SHP77 treated with DMSO at 0.1 percent for 48 hours (cell line): ENCODE measurements at regions not wholly inside any gene's neighbourhood (a gene's known extent, or its start where the extent isn't known, plus 50 kb on each side); places are given as distances from the start of the nearest gene placed in this dataset.
"Not testable (repeated sequence)": the region's sequence is repeated elsewhere in the genome, so short reads cannot be mapped to it uniquely, and the experiment has no call there.

Experiments
- DNase-seq: peaks from one replicate; lab custom pipeline; 2025; lab: John Stamatoyannopoulos, UW

DNA sequence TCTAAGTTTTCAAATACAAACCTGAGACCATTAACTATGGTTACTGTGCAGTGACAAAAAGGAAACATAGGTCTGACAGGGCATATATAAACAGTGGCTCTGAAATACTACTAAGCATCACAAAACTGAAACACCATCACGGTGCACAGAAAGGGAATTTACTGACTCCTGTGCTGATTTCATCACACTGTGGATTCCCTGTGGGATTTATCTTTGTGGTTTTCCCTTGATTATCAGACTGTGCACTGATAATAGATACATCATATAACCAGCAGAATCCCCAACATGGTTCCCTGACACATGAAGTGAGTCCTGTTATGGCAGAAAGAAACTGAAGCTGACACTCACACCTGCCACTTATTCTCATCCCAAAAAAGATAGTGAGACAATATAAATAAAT is 676.3 kb upstream of the KCND2 start:
- DNase-seq: no peak

DNA sequence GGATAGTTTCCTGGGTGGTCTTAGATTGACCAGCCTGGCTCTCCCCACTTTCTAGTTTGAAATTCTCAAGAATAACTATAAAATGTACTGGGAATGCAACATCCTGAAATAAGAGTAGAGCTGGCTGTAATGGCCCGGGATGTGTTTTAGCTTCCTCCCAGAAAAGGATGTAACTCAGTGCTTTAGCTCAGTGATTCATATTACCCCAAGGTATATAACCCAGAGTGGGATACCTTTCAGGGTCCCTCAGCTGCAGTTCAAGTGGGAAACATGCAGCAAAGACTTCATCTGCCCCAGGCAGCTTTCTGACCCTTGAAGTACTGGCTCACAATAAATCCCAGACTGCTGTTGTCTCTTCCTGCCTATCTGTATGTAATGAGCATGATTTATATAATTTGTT is 666.7 kb upstream of the KCND2 start:
- no peak for DNase-seq

DNA sequence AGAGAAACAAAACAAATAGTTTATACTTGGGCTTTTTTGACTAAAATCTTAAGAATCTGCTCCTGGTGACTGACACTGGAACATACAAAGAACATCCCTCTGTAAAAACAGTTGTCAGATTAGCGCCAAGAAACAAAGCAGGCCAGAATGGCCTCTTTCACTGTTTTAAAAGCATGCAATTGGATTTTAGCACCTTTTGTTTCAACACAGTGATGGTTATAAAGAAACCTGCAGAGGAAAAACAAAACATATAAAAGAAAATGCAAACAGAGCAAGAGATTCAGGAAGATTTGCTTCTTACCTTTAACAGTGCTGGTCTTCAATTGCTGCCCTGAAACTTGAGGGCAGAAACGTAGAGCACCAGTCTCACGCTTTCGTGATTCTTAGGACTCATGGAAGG is 652.2 kb upstream of the KCND2 start:
- DNase-seq: no peak

DNA sequence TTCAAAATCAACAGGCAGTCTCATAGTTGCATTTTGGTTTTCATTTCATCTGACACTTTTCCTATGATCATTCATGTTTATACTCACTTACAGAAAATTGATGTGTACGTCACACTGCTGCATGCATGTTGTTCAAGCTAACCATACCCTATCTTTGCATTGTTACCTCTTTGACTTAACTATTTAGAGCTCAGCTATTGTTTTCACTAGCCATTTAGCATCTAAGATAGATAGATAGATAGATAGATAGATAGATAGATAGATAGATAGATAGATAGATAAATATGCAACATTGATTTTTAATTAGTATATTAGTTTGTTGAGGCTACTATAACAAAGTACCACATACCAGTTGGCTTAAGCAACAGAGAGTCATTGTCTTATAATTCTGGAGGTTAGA is 649.5 kb upstream of the KCND2 start:
- DNase-seq: no peak

DNA sequence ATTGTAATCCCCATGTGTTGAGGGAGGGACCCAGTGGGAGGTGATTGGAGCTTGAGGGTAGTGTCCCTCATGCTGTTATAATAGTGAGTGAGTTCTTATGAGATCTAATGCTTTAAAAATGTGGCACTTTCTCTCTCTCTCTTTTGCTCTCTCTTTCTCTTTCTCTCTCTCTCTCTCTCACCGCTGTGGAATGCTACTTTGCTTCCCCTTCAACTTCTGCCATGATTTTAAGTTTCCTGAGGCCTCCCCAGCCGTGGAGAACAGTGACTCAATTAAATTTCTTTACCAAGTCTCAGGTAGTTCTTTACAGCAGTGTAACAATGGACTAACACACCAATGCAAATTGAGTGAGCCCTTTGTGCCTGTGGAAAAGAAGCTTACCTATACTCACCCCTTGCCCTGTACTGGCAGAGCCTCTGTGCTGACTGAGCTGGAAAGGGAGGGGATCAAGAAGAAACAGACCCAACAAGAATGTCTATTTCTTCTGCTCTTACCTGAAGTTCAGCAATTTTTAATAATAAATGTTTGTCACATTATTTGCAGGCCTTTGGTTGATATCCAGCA is 642.5 kb upstream of the KCND2 start:
- no peak for DNase-seq

DNA sequence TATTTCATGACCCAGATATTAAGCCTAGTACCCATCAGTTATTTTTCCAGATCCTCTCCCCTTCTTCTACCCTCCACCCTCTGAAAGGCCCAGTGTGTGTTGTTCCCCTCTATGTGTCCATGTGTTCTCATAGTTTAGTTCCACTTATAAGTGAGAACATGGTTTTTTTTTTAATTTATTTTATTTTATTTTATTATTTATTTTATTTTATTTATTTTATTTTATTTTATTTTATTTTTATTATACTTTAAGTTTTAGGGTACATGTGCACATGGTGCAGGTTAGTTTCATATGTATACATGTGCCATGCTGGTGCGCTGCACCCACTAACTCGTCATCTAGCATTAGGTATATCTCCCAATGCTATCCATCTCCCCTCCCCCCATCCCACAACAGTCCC is 639.2 kb upstream of the KCND2 start:
- not testable (repeated sequence) for DNase-seq

DNA sequence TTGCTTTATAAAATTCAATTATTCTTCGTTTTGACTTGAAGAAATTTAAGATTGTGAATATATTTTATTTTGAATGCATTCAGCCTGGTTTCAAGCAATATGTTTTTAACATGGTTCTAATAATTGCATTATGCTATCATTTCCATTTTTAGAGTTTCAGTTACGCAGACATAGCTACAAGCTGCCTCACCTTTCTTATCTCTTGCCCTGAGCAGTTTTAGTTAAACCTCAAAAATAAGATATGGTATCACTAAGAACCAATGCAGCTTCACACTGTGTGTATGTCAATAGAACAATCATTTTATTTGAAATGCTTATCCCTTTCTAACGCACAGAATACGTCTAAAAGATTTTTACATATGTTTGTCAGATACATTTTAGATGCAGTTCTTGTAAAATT is 632.6 kb upstream of the KCND2 start:
- no peak for DNase-seq

DNA sequence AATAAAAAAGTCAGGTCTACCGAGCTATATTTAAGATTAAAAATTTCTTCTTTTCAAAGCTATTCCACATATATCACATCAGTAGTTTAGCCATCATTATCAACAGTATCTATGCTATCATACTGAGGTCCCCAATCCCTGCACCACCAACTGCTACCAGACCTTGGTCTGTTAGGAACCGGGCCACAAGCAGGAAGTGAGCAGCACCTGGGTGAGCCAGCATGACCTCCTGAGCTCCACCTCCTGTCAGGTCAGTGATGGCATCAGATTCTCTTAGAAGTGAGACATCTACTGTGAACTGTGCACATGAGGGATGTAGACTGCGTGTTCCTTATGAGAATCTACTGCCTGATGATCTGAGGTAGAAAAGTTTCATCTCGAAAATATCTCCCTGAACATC is 632.1 kb upstream of the KCND2 start:
- no peak for DNase-seq

DNA sequence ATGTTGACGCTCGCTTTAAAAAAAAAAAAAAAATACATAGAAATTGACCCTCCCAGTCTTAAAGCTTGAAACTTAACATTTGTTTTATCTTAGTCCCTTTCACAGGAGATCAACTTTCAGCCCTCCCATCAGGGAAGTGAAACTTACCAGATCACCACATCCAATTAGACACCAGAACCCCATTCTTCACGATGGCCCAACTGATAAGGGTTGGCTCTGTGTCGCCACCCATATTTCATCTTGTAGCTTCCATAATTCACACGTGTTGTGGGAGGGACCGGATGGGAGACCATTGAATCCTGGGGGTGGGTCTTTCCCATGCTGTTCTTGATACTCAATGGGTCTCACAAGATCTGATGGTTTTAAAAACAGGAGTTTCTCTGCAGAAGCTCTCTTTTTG is 629.4 kb upstream of the KCND2 start:
- no peak for DNase-seq

DNA sequence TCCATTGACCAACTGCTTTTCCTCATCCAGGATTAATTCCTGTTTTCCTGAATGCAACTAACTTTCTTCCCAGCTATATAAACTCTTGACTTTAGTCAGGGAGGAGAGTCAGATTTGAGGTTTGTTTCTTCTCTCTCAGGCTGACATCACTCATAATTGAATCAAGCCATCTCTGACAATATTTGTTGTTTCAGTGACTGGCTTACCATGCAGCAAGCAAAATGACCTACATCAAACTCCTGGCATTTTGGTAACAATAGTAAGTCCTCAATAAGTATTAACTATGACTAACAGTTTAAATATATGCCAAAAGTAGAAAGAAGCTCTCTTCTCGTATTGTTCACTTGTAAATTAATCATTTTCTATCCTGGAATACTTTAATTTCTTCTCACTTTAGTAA is 625.7 kb upstream of the KCND2 start:
- DNase-seq: no peak

DNA sequence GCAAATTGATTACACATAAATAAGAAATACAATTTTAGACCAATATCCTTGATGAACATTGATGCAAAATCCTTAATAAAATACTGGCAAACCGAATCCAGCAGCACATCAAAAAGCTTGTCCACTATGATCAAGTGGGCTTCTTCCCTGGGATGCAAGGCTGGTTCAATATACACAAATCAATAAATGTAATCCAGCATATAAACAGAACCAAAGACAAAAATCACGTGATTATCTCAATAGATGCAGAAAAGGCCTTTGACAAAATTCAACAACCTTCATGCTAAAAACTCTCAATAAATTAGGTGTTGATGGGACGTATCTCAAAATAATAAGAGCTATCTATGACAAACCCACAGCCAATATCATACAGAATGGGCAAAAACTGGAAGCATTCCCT is 624.2 kb upstream of the KCND2 start:
- DNase-seq: not testable (repeated sequence)

DNA sequence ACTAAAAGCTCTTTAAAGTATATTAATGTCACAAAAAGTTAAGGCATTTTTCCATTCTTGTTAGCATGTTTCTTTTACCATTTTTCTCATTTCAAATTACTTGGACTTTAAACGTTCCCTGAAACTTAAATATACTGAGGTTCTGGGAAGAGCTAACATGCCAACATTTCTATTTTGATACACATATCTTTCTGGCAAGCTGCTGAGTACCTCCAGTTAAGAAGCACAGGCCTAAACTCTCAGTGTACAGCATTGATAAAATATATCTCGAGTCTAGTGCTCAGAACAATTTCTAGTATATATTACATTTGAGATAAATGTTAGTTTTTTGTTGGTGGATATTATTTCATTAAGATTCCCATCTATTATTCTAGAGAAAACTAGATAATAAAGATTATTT is 612.9 kb upstream of the KCND2 start:
- DNase-seq: no peak

DNA sequence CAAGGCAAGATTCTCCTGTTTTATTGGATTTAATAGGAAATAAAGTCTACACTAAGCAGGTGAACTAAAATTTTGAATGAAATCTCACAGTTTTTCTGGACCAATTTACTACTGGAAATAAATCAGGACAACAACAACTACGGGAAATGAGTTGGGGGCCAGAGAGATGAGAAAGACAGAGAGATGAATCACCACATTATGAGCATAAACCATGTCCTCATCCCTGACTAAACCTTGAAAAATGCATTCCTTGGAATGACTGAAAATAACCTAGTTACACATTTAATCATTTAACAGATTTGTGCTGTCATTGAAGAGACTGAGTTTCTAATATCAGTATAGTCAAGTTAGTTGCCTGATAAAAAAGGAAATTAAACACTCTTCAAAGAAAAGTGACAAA is 608.4 kb upstream of the KCND2 start:
- DNase-seq: no peak

DNA sequence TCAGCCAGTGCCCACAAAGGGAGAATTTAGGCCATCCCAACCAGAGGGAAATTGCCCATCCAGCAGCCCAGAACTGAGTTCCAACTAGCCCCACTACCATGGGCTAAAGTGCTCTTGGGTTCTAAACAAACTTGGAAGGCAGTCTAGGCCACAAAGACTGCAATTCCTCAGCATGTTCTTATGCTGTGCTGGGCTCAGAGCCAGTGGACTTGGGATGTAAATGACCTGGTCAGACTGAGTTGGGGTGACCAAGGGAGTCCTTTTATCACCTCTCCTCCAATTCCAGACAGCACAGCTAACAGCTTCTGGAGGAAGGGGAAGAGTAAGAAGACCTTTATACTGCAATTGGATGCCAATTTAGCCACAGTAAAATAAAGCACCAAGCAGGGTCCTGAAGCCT is 607.2 kb upstream of the KCND2 start:
- DNase-seq: no peak

DNA sequence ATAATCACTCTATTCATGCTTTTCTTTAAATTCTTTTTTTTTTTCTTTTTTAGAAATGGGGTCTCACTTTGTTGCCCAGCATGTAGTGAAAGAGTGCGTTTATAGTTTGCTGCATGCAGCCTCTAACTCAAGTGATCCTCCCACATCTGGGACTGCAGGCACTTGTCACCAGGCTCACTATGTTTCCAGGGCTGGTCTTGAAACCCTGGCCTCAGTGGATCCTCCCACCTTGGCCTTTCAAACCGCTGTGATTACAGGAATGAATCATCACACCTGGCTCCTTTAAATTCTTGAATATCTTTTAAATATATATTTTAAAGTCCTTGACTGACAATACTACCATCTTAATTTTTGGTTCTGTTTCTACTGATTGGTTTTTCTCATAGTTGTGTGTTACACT is 591.6 kb upstream of the KCND2 start:
- no peak for DNase-seq

DNA sequence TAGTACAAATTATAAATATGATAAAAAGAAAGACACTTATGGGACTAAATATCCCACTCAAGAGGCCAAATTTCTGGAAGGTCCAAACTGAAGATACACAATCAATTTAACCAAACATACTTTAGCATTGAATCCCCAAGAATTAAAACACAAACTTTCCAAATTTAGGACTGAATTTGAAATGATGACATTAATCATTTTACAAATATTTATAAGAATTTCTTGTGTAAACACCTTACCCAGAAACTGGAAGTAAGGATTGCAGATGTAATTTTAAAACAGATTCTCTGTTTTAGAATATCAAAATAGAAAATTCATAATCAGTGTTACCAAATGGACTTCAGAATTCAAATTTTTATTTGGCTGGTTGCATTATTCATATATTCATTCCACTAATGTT is 588.2 kb upstream of the KCND2 start:
- no peak for DNase-seq

DNA sequence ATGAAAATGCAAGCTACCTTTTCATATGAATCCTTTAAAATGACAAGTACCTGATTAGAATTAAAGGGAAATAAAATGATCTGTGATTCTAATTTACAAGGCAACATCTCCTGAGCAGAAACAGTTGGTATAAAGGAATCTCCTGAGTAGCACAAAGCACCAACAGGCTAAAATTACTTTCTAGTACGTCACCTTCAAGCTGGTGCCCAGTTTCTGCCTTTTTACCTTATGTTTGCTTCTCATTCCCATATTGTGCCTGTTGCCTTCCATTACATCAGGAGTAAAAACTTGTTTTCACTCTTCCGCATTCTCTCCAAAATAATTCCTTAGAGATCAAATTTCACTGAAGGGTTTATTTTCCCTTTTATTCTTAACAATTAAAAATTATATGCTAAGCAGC is 587.1 kb upstream of the KCND2 start:
- DNase-seq: no peak

DNA sequence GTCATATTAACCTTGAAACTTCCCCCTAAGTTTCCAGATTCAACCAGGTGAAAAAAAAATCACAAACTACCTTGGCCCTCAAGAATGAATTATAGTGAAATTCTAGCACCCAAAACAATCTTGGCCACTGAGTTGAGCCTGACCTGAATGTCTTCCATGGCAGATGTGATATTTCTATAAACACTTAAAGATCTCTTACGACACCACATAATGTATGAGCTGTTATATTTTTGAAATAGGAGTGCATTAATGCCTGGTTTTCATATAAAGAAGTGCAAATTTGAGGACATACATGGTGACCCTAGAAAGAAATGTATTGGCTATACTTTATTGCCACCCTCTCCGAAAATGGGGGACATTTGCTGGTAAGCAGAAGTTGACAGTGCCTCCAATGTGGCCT is 584.1 kb upstream of the KCND2 start:
- DNase-seq: no peak

DNA sequence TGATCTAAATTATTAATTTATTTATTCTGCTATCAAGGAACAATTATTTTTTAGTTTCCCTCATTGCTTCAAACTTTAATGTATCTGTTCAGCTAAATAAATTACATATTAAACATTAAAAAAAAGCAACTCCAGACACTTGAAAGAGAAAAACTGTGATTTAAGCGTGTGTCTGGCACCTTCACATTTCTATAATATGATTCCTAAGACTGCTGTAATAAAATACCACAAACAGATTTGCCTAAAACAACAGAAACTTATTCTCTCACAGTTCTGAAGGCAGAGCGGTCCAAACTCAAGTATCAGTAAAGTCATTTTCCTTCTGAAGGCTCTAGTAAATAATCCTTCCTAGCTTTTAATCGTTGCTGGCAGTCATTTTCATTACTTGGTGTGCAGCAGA is 580.4 kb upstream of the KCND2 start:
- DNase-seq: no peak

DNA sequence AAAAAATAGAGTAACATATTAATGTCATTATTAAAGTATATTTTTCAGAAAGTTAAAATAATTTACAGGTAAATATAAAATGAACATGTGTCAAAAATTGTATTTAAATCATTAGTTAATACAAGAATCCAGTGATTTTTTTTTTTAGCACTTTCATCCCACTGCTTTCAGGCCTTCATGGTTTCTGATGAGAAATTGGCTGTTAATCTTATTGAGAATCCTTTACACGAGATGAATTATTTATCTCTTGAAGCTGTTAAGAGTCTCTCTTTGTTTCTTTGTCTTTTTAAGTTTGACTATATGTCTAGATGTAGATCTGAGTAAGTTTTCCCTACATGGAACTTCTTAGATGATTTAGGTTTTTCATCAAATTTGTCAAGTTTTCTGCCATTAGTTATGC is 578.5 kb upstream of the KCND2 start:
- DNase-seq: no peak

DNA sequence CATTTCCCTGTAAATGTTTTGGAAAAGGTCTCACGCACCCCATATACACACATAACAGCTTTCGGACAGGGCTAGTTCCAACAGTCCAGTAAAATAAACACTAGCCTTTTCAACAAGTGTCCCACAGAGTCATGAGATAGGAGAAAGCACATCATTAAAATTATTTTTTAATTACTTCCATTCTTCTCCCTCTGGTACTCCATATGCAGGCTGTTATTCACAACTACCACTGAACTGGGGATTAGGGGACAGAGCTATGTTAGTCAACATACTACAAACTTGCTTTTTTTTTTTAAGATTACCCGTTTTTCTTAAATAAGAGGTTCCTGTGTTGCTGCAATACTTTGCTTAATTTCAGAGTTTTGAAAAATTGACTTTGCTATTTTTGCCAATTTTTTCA is 576.6 kb upstream of the KCND2 start:
- DNase-seq: no peak

DNA sequence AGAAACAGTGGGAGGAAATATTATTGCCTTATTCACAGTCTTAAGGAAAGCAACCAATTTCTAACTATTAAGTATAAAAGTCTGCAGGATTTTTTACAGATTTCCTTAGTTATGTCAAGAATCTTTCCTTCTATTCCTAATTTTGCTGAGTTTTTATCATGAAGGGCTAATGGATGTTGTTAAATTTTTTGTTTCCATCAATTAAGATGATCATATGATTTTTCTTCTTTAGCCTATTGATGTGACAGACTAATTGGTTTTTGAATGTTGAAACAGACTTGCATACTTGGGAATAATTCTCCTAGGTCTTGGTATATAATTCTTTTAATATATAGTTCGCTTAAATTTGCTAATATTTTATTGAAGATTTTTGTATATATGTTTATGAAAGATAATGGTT is 569.1 kb upstream of the KCND2 start:
- DNase-seq: no peak

DNA sequence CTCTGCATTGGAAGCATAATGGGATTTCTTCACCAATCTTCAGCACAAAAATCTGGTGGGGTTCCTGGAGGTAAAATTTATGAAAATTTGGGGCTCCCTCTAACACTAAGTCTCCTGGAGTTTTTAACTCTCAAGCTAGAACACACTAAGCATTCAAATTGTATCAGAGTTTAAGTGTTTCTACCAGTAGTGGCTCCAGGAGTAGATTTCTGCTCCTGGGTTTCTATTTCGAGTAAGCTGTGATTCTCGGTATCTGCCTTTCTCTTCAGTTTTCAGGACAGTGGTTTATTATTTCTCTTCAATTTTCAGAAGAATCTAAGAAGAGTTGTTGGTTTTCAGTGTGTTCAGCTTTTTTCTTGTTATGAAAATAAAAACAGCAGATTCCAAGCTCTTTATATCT is 566.4 kb upstream of the KCND2 start:
- DNase-seq: no peak

DNA sequence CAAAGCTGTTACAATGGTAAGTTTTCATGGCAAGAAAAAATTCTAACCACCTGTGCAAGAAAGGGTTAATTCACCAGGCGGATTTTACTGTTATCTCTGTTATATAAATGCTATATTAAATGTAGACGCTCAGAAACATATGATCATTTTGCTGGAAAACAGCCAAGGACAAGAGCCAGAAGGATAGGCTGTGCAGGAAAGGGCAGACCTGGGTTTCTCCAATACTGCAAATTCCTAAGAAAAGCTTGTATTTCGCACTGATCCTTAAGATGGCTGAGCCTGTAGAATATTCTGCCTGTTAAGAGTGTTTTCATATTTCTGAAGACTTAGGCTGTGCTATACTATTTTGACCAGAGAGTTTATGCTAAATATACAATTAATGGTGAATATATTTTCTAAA is 564.1 kb upstream of the KCND2 start:
- no peak for DNase-seq

DNA sequence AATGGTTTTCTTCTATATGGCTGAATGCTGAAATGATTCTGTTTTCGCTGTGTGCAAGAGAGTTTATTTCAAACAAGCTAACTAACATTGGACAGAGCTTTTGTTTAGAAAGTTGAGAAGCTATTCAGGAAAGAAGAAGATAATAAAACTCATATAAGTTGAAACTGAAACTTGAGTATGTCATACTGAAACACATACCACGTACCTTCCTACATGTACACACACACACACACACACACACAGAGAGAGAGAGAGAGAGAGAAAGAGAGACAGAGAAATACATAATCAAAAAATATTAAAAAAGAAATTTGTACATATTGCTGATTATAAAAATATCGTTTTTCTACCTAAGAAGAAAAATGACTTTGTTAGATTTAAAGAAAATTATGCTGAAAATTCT is 561.9 kb upstream of the KCND2 start:
- no peak for DNase-seq
